ENCODE measurements at regions not wholly inside any gene's neighbourhood (a gene's known extent, or its start where the extent isn't known, plus 50 kb on each side); places are given as distances from the start of the nearest gene placed in this dataset.

- Histone ChIP-seq H3K4me1 (ENCODE audit: control insufficient read depth in 2 of 2, insufficient read depth in 2 of 2, low read length in 2 of 2) (no peaks in the 10 kb centered on the region), H4K20me1 (ENCODE audit: control insufficient read depth, insufficient read depth, low read length, poor library complexity, severe bottlenecking) (no peaks in the 10 kb centered on the region), H3K36me3 (replicated peaks in 1 of 2; ENCODE audit: control extremely low read depth in 1 of 2, control insufficient read depth in 1 of 2, extremely low read depth in 1 of 2, insufficient read depth in 2 of 2, low read length in 1 of 2) (no peaks in the 10 kb centered on the region), H2AFZ (ENCODE audit: insufficient read depth, low read depth, low read length, poor library complexity, severe bottlenecking) (no peak overlapping the region), H3K9me3 (ENCODE audit: control extremely low read depth in 1 of 3, control insufficient read depth in 2 of 3, insufficient read depth in 1 of 3, low read length in 2 of 3) (no peaks in the 10 kb centered on the region), H3K4me3 (ENCODE audit: control extremely low read depth in 1 of 5, extremely low read depth in 1 of 5, insufficient read depth in 1 of 5, low read depth in 2 of 5, low read length in 4 of 5) (no peak overlapping the region), H3K4me2 (replicated peaks; ENCODE audit: low read depth, low read length, poor library complexity, severe bottlenecking) (no peak overlapping the region), H3K27me3 (replicated peaks in 1 of 4; ENCODE audit: control extremely low read depth in 1 of 4, control insufficient read depth in 3 of 4, insufficient read depth in 4 of 4, low read length in 3 of 4) (no peaks in the 10 kb centered on the region), H3K27ac (ENCODE audit: low read length in 2 of 2) (no peak overlapping the region), H3K9ac (ENCODE audit: low read length) (no peak overlapping the region), H3K79me2 (ENCODE audit: control insufficient read depth, insufficient read depth, low read length) (no peaks in the 10 kb centered on the region)
- no peak for ATAC-seq (ENCODE audit: low read depth)
- no peaks in the 10 kb centered on the region for H3K4me1 Mint-ChIP-seq
- no peak for DNase-seq
- no peaks in the 10 kb centered on the region for H3K9me3 Mint-ChIP-seq (ENCODE audit: insufficient read depth)
- ChIA-PET CTCF (no interaction called here), POLR2A (no interaction called here)
- intact Hi-C loops (cut with micrococcal nuclease), result no loop called here
- TF ChIP-seq EZH2 (IDR thresholded peaks at IDR 0.05; ENCODE audit: borderline replicate concordance, insufficient read depth, low read depth, low read length, poor library complexity, severe bottlenecking), result no peak
- no peak for TF ChIP-seq CTCF (IDR thresholded peaks at IDR 0.05)
- WGBS (ENCODE audit: insufficient coverage), result 93% methylated on average over 6 of the region's 6 CpGs
- no peaks in the 10 kb centered on the region for H3K27me3 Mint-ChIP-seq
- no peak overlapping the region for H3K27ac Mint-ChIP-seq
- H3K4me3 Mint-ChIP-seq, result no peak overlapping the region
Observed at GRCh38 chr7:40979296-40979695, 723.6 kb downstream of the INHBA start.

GRCh38 chr7:40978047-40978446 is 724.8 kb downstream of the INHBA start:
- Mint-ChIP-seq H3K4me3 (no peak overlapping the region), H3K27me3 (no peaks in the 10 kb centered on the region), H3K27ac (no peak overlapping the region), H3K4me1 (no peaks in the 10 kb centered on the region), H3K9me3 (ENCODE audit: insufficient read depth) (no peaks in the 10 kb centered on the region)
- Histone ChIP-seq H3K79me2 (ENCODE audit: control insufficient read depth, insufficient read depth, low read length) (no peaks in the 10 kb centered on the region), H3K27ac (ENCODE audit: low read length in 2 of 2) (no peak overlapping the region), H3K4me1 (ENCODE audit: control insufficient read depth in 2 of 2, insufficient read depth in 2 of 2, low read length in 2 of 2) (no peaks in the 10 kb centered on the region), H2AFZ (ENCODE audit: insufficient read depth, low read depth, low read length, poor library complexity, severe bottlenecking) (no peak overlapping the region), H3K9ac (ENCODE audit: low read length) (no peak overlapping the region), H3K27me3 (replicated peaks in 1 of 4; ENCODE audit: control extremely low read depth in 1 of 4, control insufficient read depth in 3 of 4, insufficient read depth in 4 of 4, low read length in 3 of 4) (no peaks in the 10 kb centered on the region), H4K20me1 (ENCODE audit: control insufficient read depth, insufficient read depth, low read length, poor library complexity, severe bottlenecking) (no peaks in the 10 kb centered on the region), H3K9me3 (ENCODE audit: control extremely low read depth in 1 of 3, control insufficient read depth in 2 of 3, insufficient read depth in 1 of 3, low read length in 2 of 3) (no peaks in the 10 kb centered on the region), H3K36me3 (replicated peaks in 1 of 2; ENCODE audit: control extremely low read depth in 1 of 2, control insufficient read depth in 1 of 2, extremely low read depth in 1 of 2, insufficient read depth in 2 of 2, low read length in 1 of 2) (no peaks in the 10 kb centered on the region), H3K4me2 (replicated peaks; ENCODE audit: low read depth, low read length, poor library complexity, severe bottlenecking) (no peak overlapping the region), H3K4me3 (ENCODE audit: control extremely low read depth in 1 of 5, extremely low read depth in 1 of 5, insufficient read depth in 1 of 5, low read depth in 2 of 5, low read length in 4 of 5) (no peak overlapping the region)
- WGBS (ENCODE audit: insufficient coverage), result 0% methylated on average over 1 of the region's 1 CpG
- intact Hi-C loops (cut with micrococcal nuclease), result no loop called here
- no peak for DNase-seq
- TF ChIP-seq EZH2 (IDR thresholded peaks at IDR 0.05; ENCODE audit: borderline replicate concordance, insufficient read depth, low read depth, low read length, poor library complexity, severe bottlenecking) (no peak), CTCF (IDR thresholded peaks at IDR 0.05) (no peak)
- ChIA-PET CTCF (no interaction called here), POLR2A (no interaction called here)
- ATAC-seq (ENCODE audit: low read depth), result no peak
